Germinal center (tissue), 1 donor: ENCODE measurements at regions not wholly inside any gene's neighbourhood (a gene's known extent, or its start where the extent isn't known, plus 50 kb on each side); places are given as distances from the start of the nearest gene placed in this dataset.
"Not testable (repeated sequence)": the region's sequence is repeated elsewhere in the genome, so short reads cannot be mapped to it uniquely, and the experiment has no call there.

Experiments used
- DNase-seq: peaks from one replicate; pipeline ENCODE4 v3.0.0; 2012; ENCODE audit warnings: mixed read lengths, low spot score

- DNase-seq: no peak
Measured at GRCh38 chr3:147471741-147472140, 62.6 kb downstream of the ZIC1 start.

GRCh38 chr3:147472846-147473245, 63.7 kb downstream of the ZIC1 start:
- no peak for DNase-seq

GRCh38 chr3:147483145-147483544, 74.0 kb downstream of the ZIC1 start:
- no peak for DNase-seq

GRCh38 chr3:147483578-147483977, 74.4 kb downstream of the ZIC1 start:
- no peak for DNase-seq

- DNase-seq: no peak
Measured at GRCh38 chr3:147493065-147493464, 83.9 kb downstream of the ZIC1 start.

GRCh38 chr3:147493666-147494065, 84.5 kb downstream of the ZIC1 start:
- DNase-seq: no peak

GRCh38 chr3:147497286-147497685, 88.1 kb downstream of the ZIC1 start:
- no peak for DNase-seq

GRCh38 chr3:147507638-147508286, 98.6 kb downstream of the ZIC1 start:
- DNase-seq: no peak

GRCh38 chr3:147509448-147509847, 100.3 kb downstream of the ZIC1 start:
- no peak for DNase-seq

- no peak for DNase-seq
Measured at GRCh38 chr3:147513785-147514184, 104.6 kb downstream of the ZIC1 start.

GRCh38 chr3:147514366-147515160, 105.4 kb downstream of the ZIC1 start:
- no peak for DNase-seq

GRCh38 chr3:147518465-147518864, 109.3 kb downstream of the ZIC1 start:
- DNase-seq: no peak

- no peak for DNase-seq
Measured at GRCh38 chr3:147521646-147522045, 112.5 kb downstream of the ZIC1 start.

- not testable (repeated sequence) for DNase-seq
Measured at GRCh38 chr3:147522780-147523179, 113.6 kb downstream of the ZIC1 start.

GRCh38 chr3:147529551-147529950, 120.4 kb downstream of the ZIC1 start:
- no peak for DNase-seq

- DNase-seq: no peak
Measured at GRCh38 chr3:147538034-147538433, 128.9 kb downstream of the ZIC1 start.

- DNase-seq: no peak
Measured at GRCh38 chr3:147540921-147541320, 131.8 kb downstream of the ZIC1 start.

GRCh38 chr3:147544290-147544689, 135.1 kb downstream of the ZIC1 start:
- DNase-seq: no peak

- DNase-seq: no peak
Measured at GRCh38 chr3:147551491-147551890, 142.3 kb downstream of the ZIC1 start.

GRCh38 chr3:147554332-147554731, 145.2 kb downstream of the ZIC1 start:
- DNase-seq: no peak

GRCh38 chr3:147572970-147573340, 163.8 kb downstream of the ZIC1 start:
- no peak for DNase-seq

- no peak for DNase-seq
Measured at GRCh38 chr3:147574621-147575020, 165.5 kb downstream of the ZIC1 start.

GRCh38 chr3:147575391-147575790, 166.2 kb downstream of the ZIC1 start:
- DNase-seq: no peak

- DNase-seq: no peak
Measured at GRCh38 chr3:147582642-147583041, 173.5 kb downstream of the ZIC1 start.
